GM12878 (cell line): ENCODE measurements at regions not wholly inside any gene's neighbourhood (a gene's known extent, or its start where the extent isn't known, plus 50 kb on each side); places are given as distances from the start of the nearest gene placed in this dataset.

ENCODE experiments used
- ATAC-seq: fragments of 200-7000 bp; cut with Tn5 transposase; 3 replicates; pipeline ENCODE4 v1.9.1; 2020; ENCODE audit warnings: mild to moderate bottlenecking, moderate library complexity
- BruUV-seq: library from RNA; stranded (reverse); fragments of 400-500 nt; replicated peaks from 2 replicates; lab custom pipeline; 2021; lab: Mats Ljungman, UMichigan
- CTCF ChIA-PET: fragments of 300-600 bp; sonication (Branson Sonifier 250); formaldehyde crosslinking; extraction: SDS; loops from one replicate; lab custom pipeline; 2021; ENCODE audit warnings: inconsistent platforms; lab: Yijun Ruan, JAX
- POLR2A ChIA-PET: fragments of 350-600 bp; formaldehyde crosslinking; extraction: SDS; loops from one replicate; lab custom pipeline; 2021; ENCODE audit warnings: inconsistent platforms; lab: Charles Lee
- RAD21 ChIA-PET: fragments of 300-600 bp; sonication (Branson Sonifier 250); formaldehyde crosslinking; loops from one replicate; lab custom pipeline; 2023; ENCODE audit warnings: antibody characterized with exemption; ENCODE audit not compliant: unreplicated experiment; lab: Charles Lee
- SMC1A ChIA-PET: fragments of 300-600 bp; sonication (Branson Sonifier 250); formaldehyde crosslinking; loops from one replicate; lab custom pipeline; 2023; ENCODE audit not compliant: unreplicated experiment, uncharacterized antibody; lab: Charles Lee
- DNase-seq: peaks from one replicate; pipeline ENCODE4 v3.0.0-alpha.2; 2011; ENCODE audit warnings: low read depth, low spot score
- FAIRE-seq: peaks from 3 replicates; lab custom pipeline; 2011; peaks lifted over from hg19 to GRCh38; lab: Jason Lieb, UNC
- H2AFZ ChIP-seq: 2 replicates; pipeline ENCODE4 v1.6.0; 2011; ENCODE audit warnings: low read depth, low read length, control low read depth; ENCODE audit not compliant: control insufficient read depth
- H3K27ac ChIP-seq: 2 replicates; pipeline ENCODE4 v1.5.1; 2011; ENCODE audit warnings: control low read depth; ENCODE audit not compliant: control insufficient read depth, insufficient read depth
- H3K27me3 ChIP-seq, 2 experiments: replicated peaks in 1 of 2; 2 replicates each; pipeline versions ENCODE4 v1.6.0 to v1.6.1; 2011; ENCODE audit warnings: low read length in 1 of 2; ENCODE audit not compliant: control insufficient read depth in 2 of 2, insufficient read depth in 2 of 2
- H3K36me3 ChIP-seq, 2 experiments: 2 replicates each; pipeline ENCODE4 v1.5.1; 2011; ENCODE audit warnings: low read length in 1 of 2; ENCODE audit not compliant: control insufficient read depth in 2 of 2, insufficient read depth in 2 of 2
- H3K4me1 ChIP-seq: 2 replicates; pipeline ENCODE4 v1.6.1; 2011; ENCODE audit warnings: mild to moderate bottlenecking, low read length, moderate library complexity, mixed read lengths; ENCODE audit not compliant: control insufficient read depth, insufficient read depth
- H3K4me2 ChIP-seq: 2 replicates; pipeline ENCODE4 v1.6.0; 2011; ENCODE audit warnings: control low read depth; ENCODE audit not compliant: control insufficient read depth, insufficient read depth
- H3K4me3 ChIP-seq: fragments of 200-600 bp; sonication (generic); 2 replicates; pipeline ENCODE4 v1.5.1; 2016
- H3K79me2 ChIP-seq: 2 replicates; pipeline ENCODE4 v1.6.0; 2011; ENCODE audit warnings: low read length; ENCODE audit not compliant: control insufficient read depth, insufficient read depth
- H3K9ac ChIP-seq: 2 replicates; pipeline ENCODE4 v1.8.0; 2011; ENCODE audit warnings: low read length, control low read depth, mixed read lengths; ENCODE audit not compliant: control insufficient read depth, insufficient read depth
- H3K9me3 ChIP-seq: replicated peaks from 3 replicates; pipeline ENCODE4 v1.5.1; 2011; ENCODE audit warnings: mild to moderate bottlenecking, low read length; ENCODE audit not compliant: control insufficient read depth, insufficient read depth
- H4K20me1 ChIP-seq: 2 replicates; pipeline ENCODE4 v1.6.0; 2011; ENCODE audit not compliant: control insufficient read depth, insufficient read depth
- FOXK2 ChIP-seq: fragments of 450-650 bp; IDR thresholded peaks from 2 replicates; pipeline ENCODE4 v1.6.1; 2017; ENCODE audit warnings: mild to moderate bottlenecking, moderate library complexity
- MEF2A ChIP-seq: IDR thresholded peaks from 2 replicates; pipeline ENCODE4 v1.6.1; 2011; ENCODE audit warnings: low read depth, mild to moderate bottlenecking, low read length, moderate library complexity; ENCODE audit not compliant: insufficient read depth
- TAF1 ChIP-seq: IDR thresholded peaks from 2 replicates; pipeline ENCODE4 v1.6.1; 2011; ENCODE audit warnings: mild to moderate bottlenecking, low read depth, low read length, borderline replicate concordance
- WRNIP1 ChIP-seq: IDR thresholded peaks from 2 replicates; pipeline ENCODE4 v1.6.1; 2011; ENCODE audit warnings: low read depth, low read length, improper control_type of control experiment, borderline replicate concordance
- WGBS: methylation state at CpG from one replicate; pipeline ENCODE4 v1.1.6; 2016; ENCODE audit warnings: low lambda C conversion rate; ENCODE audit not compliant: insufficient replicate concordance, insufficient coverage; ENCODE audit errors: missing lambda C conversion rate; 5-methylcytosine and 5-hydroxymethylcytosine counted together
- in situ Hi-C: fragments of 300-500 bp; cut with MboI; formaldehyde crosslinking; loops from 9 replicates; pipeline ENCODE4 v1.14.3; 2018; ENCODE audit warnings: mixed read lengths
- intact Hi-C: fragments of 100-400 bp; cut with micrococcal nuclease; formaldehyde crosslinking; loops from one replicate; pipeline ENCODE4 v1.14.2; 2022; ENCODE audit not compliant: unreplicated experiment

GRCh38 chr14:32010604-32011125, 66.4 kb upstream of the ARHGAP5 start:
- 0 out of 2 replicates have a peak, but pooled peaks have one; percentile 1 for TF ChIP-seq FOXK2
- no peak for TF ChIP-seq TAF1
- SMC1A ChIA-PET = interaction anchor here (0.8 to 2.1 kb wide), 5 partner anchors 14 to 84 kb away, joined by 3 to 7 read pairs (median 3); no protein-coding TSS in a partner anchor
- no peak for FAIRE-seq

GRCh38 chr14:32011225-32011624, 65.9 kb upstream of the ARHGAP5 start:
- Histone ChIP-seq H3K4me3 (no peak overlapping the region), H3K36me3 (no peaks in the 10 kb centered on the region), H3K79me2 (no peaks in the 10 kb centered on the region), H3K9ac (no peak overlapping the region), H2AFZ (no peak overlapping the region), H4K20me1 (no peaks in the 10 kb centered on the region), H3K4me1 (no peaks in the 10 kb centered on the region), H3K27ac (no peak overlapping the region), H3K9me3 (no peaks in the 10 kb centered on the region), H3K4me2 (no peak overlapping the region), H3K27me3 (no peaks in the 10 kb centered on the region)
- no TSS peak for BruUV-seq
- no peak for FAIRE-seq
- ATAC-seq = no peak
- 0% methylated on average over 3 of the region's 3 CpGs for WGBS
- ChIA-PET RAD21 (no interaction called here), SMC1A (interaction anchor here (0.8 to 2.1 kb wide), 4 partner anchors 48 to 85 kb away, joined by 3 to 7 read pairs (median 3); no protein-coding TSS in a partner anchor), POLR2A (interaction anchor here (0.8 kb wide), 1 partner anchor 16 kb away, joined by 3 read pairs; no protein-coding TSS in a partner anchor), CTCF (interaction anchor here (1.2 to 2.8 kb wide), 2 partner anchors 8 to 86 kb away, joined by 4 to 12 read pairs; no protein-coding TSS in a partner anchor)
- TF ChIP-seq WRNIP1 (no peak), FOXK2 (0 out of 2 replicates have a peak, but pooled peaks have one; percentile 5), MEF2A (no peak)
- DNase-seq = no peak
- in situ Hi-C loops (no loop called here), intact Hi-C loops (no loop called here)

More at GRCh38 chr14:32010604-32011125, 66.4 kb upstream of the ARHGAP5 start:
- no peaks in the 10 kb centered on the region for H3K9me3 ChIP-seq
- H2AFZ ChIP-seq = no peak overlapping the region
- no peak overlapping the region for H3K4me2 ChIP-seq
- ChIA-PET POLR2A (no interaction called here), CTCF (interaction anchor here (1.2 to 2.8 kb wide), 2 partner anchors 9 to 85 kb away, joined by 4 to 12 read pairs; no protein-coding TSS in a partner anchor), RAD21 (no interaction called here)
- BruUV-seq = no TSS peak
- intact Hi-C loops = no loop called here
- DNase-seq (no peak), ATAC-seq (no peak)
- in situ Hi-C loops = no loop called here
- no peaks in the 10 kb centered on the region for H3K79me2 ChIP-seq
- no peak overlapping the region for H3K27ac ChIP-seq
- H3K27me3 ChIP-seq = no peaks in the 10 kb centered on the region
- H3K4me1 ChIP-seq = no peaks in the 10 kb centered on the region
- no peak overlapping the region for H3K4me3 ChIP-seq
- H4K20me1 ChIP-seq = no peaks in the 10 kb centered on the region
- no peaks in the 10 kb centered on the region for H3K36me3 ChIP-seq
- H3K9ac ChIP-seq = no peak overlapping the region
- WGBS = 24% methylated on average over 4 of the region's 4 CpGs
